ENCODE measurements at regions not wholly inside any gene's neighbourhood (a gene's known extent, or its start where the extent isn't known, plus 50 kb on each side); places are given as distances from the start of the nearest gene placed in this dataset.

- DNase-seq: no peak
Observed at GRCh38 chr10:20995123-20995987, 98.2 kb upstream of the NEBL start.

- DNase-seq: no peak
Observed at GRCh38 chr10:20993830-20994527, 96.9 kb upstream of the NEBL start.

- no peak for DNase-seq
Observed at GRCh38 chr10:20993389-20993788, 96.3 kb upstream of the NEBL start.

GRCh38 chr10:20991526-20991925, 94.4 kb upstream of the NEBL start:
- DNase-seq: no peak

- DNase-seq: no peak
Observed at GRCh38 chr10:20990604-20991003, 93.5 kb upstream of the NEBL start.

GRCh38 chr10:20988357-20988983, 91.4 kb upstream of the NEBL start:
- no peak for DNase-seq

- DNase-seq: no peak
Observed at GRCh38 chr10:20986049-20986448, 88.9 kb upstream of the NEBL start.

GRCh38 chr10:20984662-20985061, 87.6 kb upstream of the NEBL start:
- no peak for DNase-seq

- no peak for DNase-seq
Observed at GRCh38 chr10:20981419-20981953, 84.4 kb upstream of the NEBL start.

- DNase-seq: no peak
Observed at GRCh38 chr10:20978617-20979016, 81.5 kb upstream of the NEBL start.

GRCh38 chr10:20977300-20977699, 80.2 kb upstream of the NEBL start:
- DNase-seq: no peak

- DNase-seq: no peak
Observed at GRCh38 chr10:20976891-20977290, 79.8 kb upstream of the NEBL start.

GRCh38 chr10:20976390-20976789, 79.3 kb upstream of the NEBL start:
- DNase-seq: no peak

- no peak for DNase-seq
Observed at GRCh38 chr10:20975236-20975635, 78.1 kb upstream of the NEBL start.

GRCh38 chr10:20972925-20973324, 75.8 kb upstream of the NEBL start:
- DNase-seq: no peak

GRCh38 chr10:20971901-20972300, 74.8 kb upstream of the NEBL start:
- DNase-seq: no peak

GRCh38 chr10:20970708-20971107, 73.6 kb upstream of the NEBL start:
- no peak for DNase-seq

- no peak for DNase-seq
Observed at GRCh38 chr10:20970044-20970443, 72.9 kb upstream of the NEBL start.

- DNase-seq: no peak
Observed at GRCh38 chr10:20966426-20966825, 69.3 kb upstream of the NEBL start.

GRCh38 chr10:20963721-20964595, 66.8 kb upstream of the NEBL start:
- DNase-seq: no peak

- DNase-seq: no peak
Observed at GRCh38 chr10:20963056-20963455, 65.9 kb upstream of the NEBL start.

GRCh38 chr10:20962165-20962564, 65.1 kb upstream of the NEBL start:
- no peak for DNase-seq

- no peak for DNase-seq
Observed at GRCh38 chr10:20959242-20959641, 62.1 kb upstream of the NEBL start.

All from NCI-H1417 treated with DMSO at 0.1 percent for 48 hours (cell line).